ENCODE measurements at regions not wholly inside any gene's neighbourhood (a gene's known extent, or its start where the extent isn't known, plus 50 kb on each side); places are given as distances from the start of the nearest gene placed in this dataset.

- no peak for ATAC-seq
- Mint-ChIP-seq H3K36me3 (no peaks in the 10 kb centered on the region), H3K27me3 (peaks cover 22% of the 10 kb centered on the region), H3K27ac (no peak overlapping the region), H3K4me3 (no peak overlapping the region), H3K4me1 (no peaks in the 10 kb centered on the region), H3K9me3 (peaks cover 11% of the 10 kb centered on the region)
These were observed 120.2 kb downstream of the TSN start for GRCh38 chr2:121875585-121876185.

- Mint-ChIP-seq H3K36me3 (no peaks in the 10 kb centered on the region), H3K4me3 (no peak overlapping the region), H3K27me3 (peaks cover 39% of the 10 kb centered on the region), H3K27ac (no peak overlapping the region), H3K4me1 (no peaks in the 10 kb centered on the region), H3K9me3 (peaks cover 14% of the 10 kb centered on the region)
- no peak for ATAC-seq
These were observed 121.9 kb downstream of the TSN start for GRCh38 chr2:121877366-121877765.

GRCh38 chr2:121880283-121880682, 124.8 kb downstream of the TSN start:
- ATAC-seq, result no peak
- H3K9me3 Mint-ChIP-seq, result peaks cover 14% of the 10 kb centered on the region
- H3K36me3 Mint-ChIP-seq, result no peaks in the 10 kb centered on the region
- peaks cover 47% of the 10 kb centered on the region for H3K27me3 Mint-ChIP-seq
- no peaks in the 10 kb centered on the region for H3K4me1 Mint-ChIP-seq
- H3K4me3 Mint-ChIP-seq, result no peak overlapping the region
- no peak overlapping the region for H3K27ac Mint-ChIP-seq

GRCh38 chr2:121881038-121881437, 125.6 kb downstream of the TSN start:
- Mint-ChIP-seq H3K36me3 (no peaks in the 10 kb centered on the region), H3K4me1 (no peaks in the 10 kb centered on the region), H3K27me3 (peaks cover 47% of the 10 kb centered on the region), H3K27ac (no peak overlapping the region), H3K4me3 (no peak overlapping the region), H3K9me3 (peaks cover 14% of the 10 kb centered on the region)
- ATAC-seq, result no peak

- Mint-ChIP-seq H3K4me3 (no peak overlapping the region), H3K4me1 (no peaks in the 10 kb centered on the region), H3K36me3 (no peaks in the 10 kb centered on the region), H3K9me3 (peaks cover 14% of the 10 kb centered on the region), H3K27ac (no peak overlapping the region), H3K27me3 (peaks cover 49% of the 10 kb centered on the region)
- no peak for ATAC-seq
These were observed 126.5 kb downstream of the TSN start for GRCh38 chr2:121881950-121882349.

- no peak for ATAC-seq
- H3K36me3 Mint-ChIP-seq, result no peaks in the 10 kb centered on the region
- no peak overlapping the region for H3K27ac Mint-ChIP-seq
- no peak overlapping the region for H3K4me3 Mint-ChIP-seq
- peaks cover 6% of the 10 kb centered on the region for H3K9me3 Mint-ChIP-seq
- H3K27me3 Mint-ChIP-seq, result peaks cover 58% of the 10 kb centered on the region
- H3K4me1 Mint-ChIP-seq, result no peaks in the 10 kb centered on the region
These were observed 128.6 kb downstream of the TSN start for GRCh38 chr2:121884078-121884477.

DNA sequence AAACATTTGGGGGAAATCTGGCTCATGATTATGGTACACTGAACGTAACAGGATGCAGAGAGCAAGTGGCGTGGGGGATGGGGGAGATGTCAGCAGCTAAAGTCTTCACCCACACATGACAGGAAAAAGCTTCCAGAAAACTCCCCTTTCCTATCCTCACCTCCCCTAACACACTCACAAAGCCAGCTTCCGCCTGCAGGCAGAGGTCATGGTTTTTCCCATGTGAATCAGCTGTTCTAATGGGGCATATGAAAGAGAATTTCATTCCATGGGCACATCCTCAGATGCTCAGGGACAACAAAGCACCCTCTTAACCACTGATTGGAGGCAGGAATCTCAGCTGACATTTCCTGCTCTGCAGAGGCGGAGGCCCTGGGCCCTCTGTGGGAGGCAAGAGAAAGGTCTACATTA, 129.1 kb downstream of the TSN start:
- no peaks in the 10 kb centered on the region for H3K36me3 Mint-ChIP-seq
- no peak overlapping the region for H3K4me3 Mint-ChIP-seq
- no peak for ATAC-seq
- H3K27ac Mint-ChIP-seq, result no peak overlapping the region
- H3K4me1 Mint-ChIP-seq, result no peaks in the 10 kb centered on the region
- peaks cover 56% of the 10 kb centered on the region for H3K27me3 Mint-ChIP-seq
- peaks cover 6% of the 10 kb centered on the region for H3K9me3 Mint-ChIP-seq

- Mint-ChIP-seq H3K27ac (no peak overlapping the region), H3K4me1 (no peaks in the 10 kb centered on the region), H3K27me3 (peaks cover 51% of the 10 kb centered on the region), H3K4me3 (no peak overlapping the region), H3K9me3 (peaks cover 3% of the 10 kb centered on the region), H3K36me3 (no peaks in the 10 kb centered on the region)
- peak; percentile 14 for ATAC-seq
These were observed 130.6 kb downstream of the TSN start for GRCh38 chr2:121886059-121886458.

GRCh38 chr2:121887513-121888188, 132.2 kb downstream of the TSN start:
- no peaks in the 10 kb centered on the region for H3K4me1 Mint-ChIP-seq
- no peaks in the 10 kb centered on the region for H3K36me3 Mint-ChIP-seq
- no peaks in the 10 kb centered on the region for H3K9me3 Mint-ChIP-seq
- no peak overlapping the region for H3K4me3 Mint-ChIP-seq
- no peak for ATAC-seq
- no peak overlapping the region for H3K27ac Mint-ChIP-seq
- H3K27me3 Mint-ChIP-seq, result peaks cover 37% of the 10 kb centered on the region

DNA sequence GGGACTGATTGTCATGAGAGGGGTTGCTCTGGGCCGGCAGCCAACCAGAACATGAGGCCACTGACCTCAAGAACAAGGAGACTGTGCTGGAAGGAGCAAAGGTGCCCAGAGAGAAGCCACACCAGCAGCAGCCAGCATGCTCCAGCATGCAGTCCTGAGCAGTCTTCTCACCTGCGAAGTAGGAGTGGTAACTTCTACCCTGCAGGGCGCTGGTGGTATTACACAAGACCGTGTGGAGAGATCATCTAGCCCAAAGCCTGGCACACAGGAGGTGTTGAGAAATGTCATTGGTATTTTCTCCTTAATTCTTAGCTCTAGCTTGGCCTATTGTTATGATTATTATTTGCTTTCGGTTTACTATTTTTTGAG, 132.7 kb downstream of the TSN start:
- H3K36me3 Mint-ChIP-seq, result no peaks in the 10 kb centered on the region
- H3K9me3 Mint-ChIP-seq, result no peaks in the 10 kb centered on the region
- peaks cover 37% of the 10 kb centered on the region for H3K27me3 Mint-ChIP-seq
- no peak for ATAC-seq
- no peak overlapping the region for H3K4me3 Mint-ChIP-seq
- H3K27ac Mint-ChIP-seq, result no peak overlapping the region
- H3K4me1 Mint-ChIP-seq, result no peaks in the 10 kb centered on the region

DNA sequence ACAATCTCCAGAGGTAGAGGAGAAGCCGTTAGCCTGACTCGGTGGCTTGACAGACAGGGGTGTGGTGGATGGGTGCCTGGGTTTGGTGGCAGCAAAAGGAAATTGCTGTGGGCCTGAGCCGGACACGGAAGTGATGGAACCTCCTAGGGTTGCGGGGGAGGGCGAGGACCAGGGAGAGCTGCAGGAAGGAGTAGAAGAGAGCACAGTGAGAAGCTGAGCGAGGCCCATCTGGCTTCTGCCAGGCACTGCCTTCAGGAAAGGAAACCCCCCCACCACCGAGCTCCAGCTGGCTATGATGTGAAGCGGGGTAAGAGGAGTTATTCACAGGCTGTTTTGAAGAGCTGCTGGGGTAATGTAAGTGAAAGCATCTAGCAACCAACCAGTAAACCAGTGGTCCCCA, 134.6 kb downstream of the TSN start:
- no peaks in the 10 kb centered on the region for H3K9me3 Mint-ChIP-seq
- no peak overlapping the region for H3K4me3 Mint-ChIP-seq
- H3K4me1 Mint-ChIP-seq, result no peaks in the 10 kb centered on the region
- peaks cover 31% of the 10 kb centered on the region for H3K27me3 Mint-ChIP-seq
- H3K27ac Mint-ChIP-seq, result no peak overlapping the region
- no peak for ATAC-seq
- no peaks in the 10 kb centered on the region for H3K36me3 Mint-ChIP-seq

DNA sequence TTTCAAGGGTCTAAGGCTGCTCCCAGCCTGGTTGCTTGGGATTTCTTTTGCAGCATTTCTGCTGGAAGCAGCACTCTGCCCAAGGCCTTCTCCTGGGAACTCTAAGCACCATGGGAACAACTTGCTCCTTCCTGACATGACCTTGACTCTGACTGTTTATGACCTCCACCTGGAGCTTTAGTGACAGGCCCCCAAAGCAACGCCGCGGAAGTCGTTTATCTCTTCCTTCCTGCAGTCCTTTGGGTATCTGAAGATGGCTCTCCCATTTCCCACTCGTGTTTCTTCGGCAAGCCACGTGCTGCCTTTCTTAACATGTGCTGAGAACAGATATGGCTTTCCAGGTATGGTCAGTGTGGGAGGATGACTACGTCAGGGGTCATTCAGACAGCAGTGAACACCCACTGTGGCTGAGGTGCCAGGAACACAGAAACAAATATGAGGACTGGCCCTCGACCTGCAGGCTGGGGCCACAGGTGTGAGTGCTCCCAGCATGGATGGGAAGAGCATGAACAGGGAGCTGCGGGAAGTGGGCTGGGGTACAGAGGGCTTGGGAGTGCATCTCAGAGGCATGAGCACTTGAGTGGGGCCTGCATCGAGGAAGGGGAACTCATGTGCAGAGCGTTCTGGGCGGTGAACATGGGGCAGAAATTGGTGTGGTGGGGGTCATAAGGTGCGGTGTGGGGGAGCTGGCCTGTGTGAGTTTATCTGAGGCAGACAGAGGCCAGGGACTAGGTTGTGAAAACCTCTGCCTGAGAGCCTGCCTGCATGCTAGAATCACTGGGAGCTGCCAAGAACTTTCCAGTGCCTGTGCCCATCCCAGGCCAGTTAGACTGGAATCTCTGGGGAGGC, 140.5 kb downstream of the TSN start:
- H3K27me3 Mint-ChIP-seq, result peaks cover 8% of the 10 kb centered on the region
- no peak overlapping the region for H3K27ac Mint-ChIP-seq
- H3K4me3 Mint-ChIP-seq, result no peak overlapping the region
- no peaks in the 10 kb centered on the region for H3K36me3 Mint-ChIP-seq
- H3K4me1 Mint-ChIP-seq, result no peaks in the 10 kb centered on the region
- ATAC-seq, result no peak
- no peaks in the 10 kb centered on the region for H3K9me3 Mint-ChIP-seq

- ATAC-seq, result peak; percentile 40
- no peak overlapping the region for H3K4me3 Mint-ChIP-seq
- no peaks in the 10 kb centered on the region for H3K4me1 Mint-ChIP-seq
- no peaks in the 10 kb centered on the region for H3K36me3 Mint-ChIP-seq
- no peak overlapping the region for H3K27ac Mint-ChIP-seq
- H3K9me3 Mint-ChIP-seq, result no peaks in the 10 kb centered on the region
- H3K27me3 Mint-ChIP-seq, result peaks cover 8% of the 10 kb centered on the region
These were observed 142.0 kb downstream of the TSN start for GRCh38 chr2:121897335-121897970.

- no peak overlapping the region for H3K27ac Mint-ChIP-seq
- ATAC-seq, result no peak
These were observed 143.0 kb downstream of the TSN start for GRCh38 chr2:121898483-121898882.

DNA sequence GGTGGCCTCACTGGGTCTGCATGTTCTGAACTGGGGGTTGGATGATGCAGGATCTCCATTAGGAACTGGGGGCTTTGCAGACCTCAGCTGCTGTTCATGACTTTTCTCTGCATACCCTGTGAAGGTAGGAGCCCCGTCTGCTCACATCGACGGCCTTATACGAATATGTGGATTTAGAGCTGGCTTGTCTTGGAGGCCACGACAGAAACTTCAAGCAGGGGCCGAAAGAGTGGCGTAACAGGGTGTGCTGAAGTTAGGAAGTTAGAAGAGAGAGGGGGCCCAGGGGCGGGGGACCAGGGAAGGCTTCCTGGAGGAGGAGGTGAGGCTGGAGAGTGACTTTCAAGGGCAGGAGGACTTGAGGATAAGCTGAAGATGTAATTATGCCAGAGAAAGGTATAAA, 144.9 kb downstream of the TSN start:
- Mint-ChIP-seq H3K36me3 (no peaks in the 10 kb centered on the region), H3K27me3 (peaks cover 8% of the 10 kb centered on the region), H3K4me1 (no peaks in the 10 kb centered on the region), H3K4me3 (no peak overlapping the region), H3K9me3 (no peaks in the 10 kb centered on the region), H3K27ac (no peak overlapping the region)
- ATAC-seq, result no peak

More at GRCh38 chr2:121898483-121898882, 143.0 kb downstream of the TSN start:
- Mint-ChIP-seq H3K36me3 (no peaks in the 10 kb centered on the region), H3K9me3 (no peaks in the 10 kb centered on the region), H3K27me3 (peaks cover 8% of the 10 kb centered on the region), H3K4me1 (no peaks in the 10 kb centered on the region), H3K4me3 (no peak overlapping the region)

Measured in stimulated activated memory B cell treated with anti-CD40 and anti-IgM and Interleukin-4, amounts not matched to agents 10 μg/mL and 1 μg/mL and 100 μg/mL, for 72 hours (primary cell).